Thyroid gland (tissue), 4 donors: ENCODE measurements at regions not wholly inside any gene's neighbourhood (a gene's known extent, or its start where the extent isn't known, plus 50 kb on each side); places are given as distances from the start of the nearest gene placed in this dataset.

Experiments used
- POLR2A ChIP-seq, 2 donors: fragments of 450-650 bp; IDR thresholded peaks; one replicate each; pipeline ENCODE4 v1.6.1; 2017; ENCODE audit warnings: antibody characterized with exemption in 2 of 2, mild to moderate bottlenecking in 2 of 2, moderate library complexity in 1 of 2
- TF ChIP-seq, protein P1 (sequence below), 6 experiments: fragments of 200-600 bp in 3 of 6; fragments of 450-650 bp in 3 of 6; sonication (generic) in 3 of 6; IDR thresholded peaks; one replicate each; pipeline ENCODE4 v1.5.1; 2016 to 2019; ENCODE audit warnings: antibody characterized with exemption in 6 of 6, mild to moderate bottlenecking in 2 of 6, inconsistent platforms in 1 of 6, moderate library complexity in 1 of 6

DNA sequence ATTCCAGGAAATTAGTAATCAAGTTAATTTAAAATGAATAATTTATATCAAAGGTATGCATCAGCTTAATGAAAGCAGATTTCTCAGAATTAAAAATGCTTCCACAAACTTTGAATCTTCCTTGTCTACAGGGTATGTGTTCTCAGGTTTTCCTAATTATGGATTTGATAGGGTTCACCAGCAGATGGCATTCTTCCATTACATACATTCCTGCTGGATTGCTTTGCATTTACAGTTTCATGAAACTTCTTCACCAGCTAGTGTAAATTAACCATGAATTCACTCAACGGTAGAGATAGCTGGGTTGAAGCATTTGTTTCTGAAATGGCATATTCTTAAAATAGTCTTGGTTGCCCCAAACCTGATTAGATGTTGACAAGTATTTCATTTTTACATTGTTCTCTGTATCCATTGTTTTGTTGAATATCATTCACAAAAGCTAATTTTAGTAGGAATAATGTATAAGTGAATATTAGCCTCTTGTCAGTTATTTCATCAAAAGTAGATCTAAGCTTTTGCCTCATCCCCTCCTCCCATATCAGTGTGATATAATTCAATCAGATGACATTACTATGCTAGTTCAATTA lies 68.7 kb upstream of the WDR41 start:
- no peak for TF ChIP-seq POLR2A (IDR thresholded peaks at IDR 0.05)
- TF ChIP-seq, protein P1, sequence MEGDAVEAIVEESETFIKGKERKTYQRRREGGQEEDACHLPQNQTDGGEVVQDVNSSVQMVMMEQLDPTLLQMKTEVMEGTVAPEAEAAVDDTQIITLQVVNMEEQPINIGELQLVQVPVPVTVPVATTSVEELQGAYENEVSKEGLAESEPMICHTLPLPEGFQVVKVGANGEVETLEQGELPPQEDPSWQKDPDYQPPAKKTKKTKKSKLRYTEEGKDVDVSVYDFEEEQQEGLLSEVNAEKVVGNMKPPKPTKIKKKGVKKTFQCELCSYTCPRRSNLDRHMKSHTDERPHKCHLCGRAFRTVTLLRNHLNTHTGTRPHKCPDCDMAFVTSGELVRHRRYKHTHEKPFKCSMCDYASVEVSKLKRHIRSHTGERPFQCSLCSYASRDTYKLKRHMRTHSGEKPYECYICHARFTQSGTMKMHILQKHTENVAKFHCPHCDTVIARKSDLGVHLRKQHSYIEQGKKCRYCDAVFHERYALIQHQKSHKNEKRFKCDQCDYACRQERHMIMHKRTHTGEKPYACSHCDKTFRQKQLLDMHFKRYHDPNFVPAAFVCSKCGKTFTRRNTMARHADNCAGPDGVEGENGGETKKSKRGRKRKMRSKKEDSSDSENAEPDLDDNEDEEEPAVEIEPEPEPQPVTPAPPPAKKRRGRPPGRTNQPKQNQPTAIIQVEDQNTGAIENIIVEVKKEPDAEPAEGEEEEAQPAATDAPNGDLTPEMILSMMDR (IDR thresholded peaks at IDR 0.05), result peak in 4 of 6 experiments; percentile 29 to 40 (median 38)
